Hematopoietic multipotent progenitor cell treated with erythropoietin and hydrocortisone succinate and interleukin-3 and kit ligand, for 8 days (in vitro differentiated cells): ENCODE measurements at regions not wholly inside any gene's neighbourhood (a gene's known extent, or its start where the extent isn't known, plus 50 kb on each side); places are given as distances from the start of the nearest gene placed in this dataset.

Experiments
- DNase-seq: peaks from one replicate; pipeline ENCODE4 v3.0.0-alpha.2; 2015

- no peak for DNase-seq
These were observed 153.0 kb downstream of the UXS1 start for GRCh38 chr2:106041150-106041549.

GRCh38 chr2:106039634-106040315 lies 154.3 kb downstream of the UXS1 start:
- DNase-seq: no peak

- DNase-seq: no peak
These were observed 155.3 kb downstream of the UXS1 start for GRCh38 chr2:106038601-106039375.

GRCh38 chr2:106037932-106038331 lies 156.2 kb downstream of the UXS1 start:
- no peak for DNase-seq

GRCh38 chr2:106037262-106037661 lies 156.8 kb downstream of the UXS1 start:
- DNase-seq: no peak

GRCh38 chr2:106034325-106034724 lies 159.8 kb downstream of the UXS1 start:
- DNase-seq: no peak

- DNase-seq: no peak
These were observed 161.4 kb downstream of the UXS1 start for GRCh38 chr2:106032676-106033075.

GRCh38 chr2:106030287-106031268 lies 163.5 kb downstream of the UXS1 start:
- DNase-seq: no peak

GRCh38 chr2:106028192-106028591 lies 165.9 kb downstream of the UXS1 start:
- DNase-seq: no peak

GRCh38 chr2:106026271-106027190 lies 167.6 kb downstream of the UXS1 start:
- no peak for DNase-seq

- DNase-seq: no peak
These were observed 168.3 kb downstream of the UXS1 start for GRCh38 chr2:106025796-106026195.

GRCh38 chr2:106021662-106022028 lies 172.5 kb downstream of the UXS1 start:
- DNase-seq: no peak

- no peak for DNase-seq
These were observed 173.1 kb downstream of the UXS1 start for GRCh38 chr2:106020821-106021661.

- DNase-seq: no peak
These were observed 174.1 kb downstream of the UXS1 start for GRCh38 chr2:106020032-106020431.

- DNase-seq: no peak
These were observed 176.0 kb downstream of the UXS1 start for GRCh38 chr2:106018141-106018540.

GRCh38 chr2:106012591-106013347 lies 181.3 kb downstream of the UXS1 start:
- no peak for DNase-seq

GRCh38 chr2:106012001-106012590 lies 182.0 kb downstream of the UXS1 start:
- no peak for DNase-seq

- DNase-seq: no peak
These were observed 182.7 kb downstream of the UXS1 start for GRCh38 chr2:106011380-106011779.

- DNase-seq: no peak
These were observed 183.2 kb downstream of the UXS1 start for GRCh38 chr2:106010818-106011355.

GRCh38 chr2:106009096-106009495 lies 185.0 kb downstream of the UXS1 start:
- DNase-seq: no peak
